Activated CD4-positive, alpha-beta T cell treated with anti-CD3 and anti-CD28 coated beads for 36 hours (primary cell): ENCODE measurements at regions not wholly inside any gene's neighbourhood (a gene's known extent, or its start where the extent isn't known, plus 50 kb on each side); places are given as distances from the start of the nearest gene placed in this dataset.

Experiments used
- ATAC-seq: fragments of 200-7000 bp; cut with Tn5 transposase; one replicate; pipeline ENCODE4 v1.10.0; 2021; ENCODE audit warnings: mild to moderate bottlenecking, moderate library complexity
- CTCF ChIA-PET: fragments of 350-600 bp; sonication (Branson Sonifier 250); formaldehyde crosslinking; loops from one replicate; lab custom pipeline; 2021; ENCODE audit warnings: antibody characterized with exemption; lab: Charles Lee
- POLR2A ChIA-PET: fragments of 350-600 bp; sonication (Branson Sonifier 250); formaldehyde crosslinking; loops from one replicate; lab custom pipeline; 2021; ENCODE audit warnings: antibody characterized with exemption, inconsistent platforms; lab: Charles Lee
- DNase-seq: peaks from one replicate; pipeline ENCODE4 v3.0.0-alpha.2; 2020
- H3K27ac Mint-ChIP-seq: one replicate; pipeline ENCODE4 v1.8.0; 2021; ENCODE audit warnings: mixed read lengths
- H3K27me3 Mint-ChIP-seq: one replicate; pipeline ENCODE4 v1.8.0; 2021; ENCODE audit warnings: mixed read lengths
- H3K36me3 Mint-ChIP-seq: one replicate; pipeline ENCODE4 v1.8.0; 2021; ENCODE audit warnings: low read depth, mixed read lengths
- H3K4me1 Mint-ChIP-seq: one replicate; pipeline ENCODE4 v1.8.0; 2021; ENCODE audit warnings: mixed read lengths
- H3K4me3 Mint-ChIP-seq: one replicate; pipeline ENCODE4 v1.8.0; 2021; ENCODE audit warnings: mild to moderate bottlenecking, moderate library complexity, mixed read lengths
- H3K9me3 Mint-ChIP-seq: one replicate; pipeline ENCODE4 v1.8.0; 2021; ENCODE audit warnings: low read depth, mixed read lengths
- intact Hi-C, 2 experiments: fragments of 100-400 bp; cut with DNase I in 1 of 2; cut with micrococcal nuclease in 1 of 2; formaldehyde crosslinking; loops; one replicate each; pipeline versions ENCODE4 v1.14.2 to v1.15.1; 2022 to 2024; cut with DNase I, micrococcal nuclease

- DNase-seq, result no peak
- CTCF ChIA-PET, result no interaction called here
- no peaks in the 10 kb centered on the region for H3K27me3 Mint-ChIP-seq
- H3K4me3 Mint-ChIP-seq, result no peak overlapping the region
- H3K36me3 Mint-ChIP-seq, result no peaks in the 10 kb centered on the region
- H3K27ac Mint-ChIP-seq, result no peak overlapping the region
- intact Hi-C loops, result no loop called here
- no peaks in the 10 kb centered on the region for H3K4me1 Mint-ChIP-seq
- ATAC-seq, result no peak
- peaks cover 9% of the 10 kb centered on the region for H3K9me3 Mint-ChIP-seq
- POLR2A ChIA-PET, result no interaction called here
Measured at GRCh38 chr15:27608248-27608647, 490.9 kb downstream of the OCA2 start.

- no peak overlapping the region for H3K27ac Mint-ChIP-seq
Measured at GRCh38 chr15:27601239-27601960, 497.7 kb downstream of the OCA2 start.

GRCh38 chr15:27599034-27599433 lies 500.1 kb downstream of the OCA2 start:
- POLR2A ChIA-PET, result no interaction called here
- Mint-ChIP-seq H3K9me3 (peaks cover 7% of the 10 kb centered on the region), H3K4me3 (no peak overlapping the region), H3K27me3 (no peaks in the 10 kb centered on the region), H3K27ac (no peak overlapping the region), H3K36me3 (no peaks in the 10 kb centered on the region), H3K4me1 (no peaks in the 10 kb centered on the region)
- CTCF ChIA-PET, result no interaction called here
- ATAC-seq (no peak), DNase-seq (no peak)
- intact Hi-C loops, result no loop called here

More at GRCh38 chr15:27601239-27601960, 497.7 kb downstream of the OCA2 start:
- H3K4me3 Mint-ChIP-seq, result no peak overlapping the region
- no peaks in the 10 kb centered on the region for H3K4me1 Mint-ChIP-seq
- ChIA-PET CTCF (no interaction called here), POLR2A (no interaction called here)
- H3K9me3 Mint-ChIP-seq, result peaks cover 9% of the 10 kb centered on the region
- H3K36me3 Mint-ChIP-seq, result no peaks in the 10 kb centered on the region
- intact Hi-C loops, result no loop called here
- ATAC-seq, result no peak
- no peaks in the 10 kb centered on the region for H3K27me3 Mint-ChIP-seq
- DNase-seq, result no peak

- POLR2A ChIA-PET, result no interaction called here
- intact Hi-C loops, result no loop called here
Measured at GRCh38 chr15:27598251-27599009, 500.7 kb downstream of the OCA2 start.

GRCh38 chr15:27595211-27595610 lies 503.9 kb downstream of the OCA2 start:
- H3K4me3 Mint-ChIP-seq, result no peak overlapping the region
- intact Hi-C loops, result no loop called here
- CTCF ChIA-PET, result no interaction called here
- no peak overlapping the region for H3K27ac Mint-ChIP-seq
- H3K36me3 Mint-ChIP-seq, result no peaks in the 10 kb centered on the region
- ATAC-seq (no peak), DNase-seq (no peak)
- peaks cover 4% of the 10 kb centered on the region for H3K9me3 Mint-ChIP-seq
- no peaks in the 10 kb centered on the region for H3K27me3 Mint-ChIP-seq
- POLR2A ChIA-PET, result no interaction called here
- H3K4me1 Mint-ChIP-seq, result no peaks in the 10 kb centered on the region

More at GRCh38 chr15:27598251-27599009, 500.7 kb downstream of the OCA2 start:
- no peak for ATAC-seq
- no peak for DNase-seq
- Mint-ChIP-seq H3K4me3 (no peak overlapping the region), H3K36me3 (no peaks in the 10 kb centered on the region), H3K4me1 (no peaks in the 10 kb centered on the region), H3K9me3 (peaks cover 4% of the 10 kb centered on the region), H3K27me3 (no peaks in the 10 kb centered on the region), H3K27ac (no peak overlapping the region)
- CTCF ChIA-PET, result no interaction called here

- Mint-ChIP-seq H3K36me3 (no peaks in the 10 kb centered on the region), H3K27me3 (peaks cover 4% of the 10 kb centered on the region), H3K4me1 (no peaks in the 10 kb centered on the region), H3K4me3 (no peak overlapping the region), H3K27ac (no peak overlapping the region), H3K9me3 (peaks cover 4% of the 10 kb centered on the region)
- intact Hi-C loops, result no loop called here
- ATAC-seq (no peak), DNase-seq (no peak)
- ChIA-PET CTCF (no interaction called here), POLR2A (no interaction called here)
Measured at GRCh38 chr15:27592036-27592760, 506.9 kb downstream of the OCA2 start.
